HG03060 (cell line): ENCODE measurements at regions not wholly inside any gene's neighbourhood (a gene's known extent, or its start where the extent isn't known, plus 50 kb on each side); places are given as distances from the start of the nearest gene placed in this dataset.

Experiments
- ATAC-seq: cut with Tn5 transposase; IDR thresholded peaks from one replicate; pipeline ENCODE4 v1.9.1; 2021; ENCODE audit warnings: low read depth, moderate number of reproducible peaks; ENCODE audit not compliant: unreplicated experiment

GRCh38 chr5:34476941-34477565, 179.1 kb upstream of the RAI14 start:
- no peak for ATAC-seq

DNA sequence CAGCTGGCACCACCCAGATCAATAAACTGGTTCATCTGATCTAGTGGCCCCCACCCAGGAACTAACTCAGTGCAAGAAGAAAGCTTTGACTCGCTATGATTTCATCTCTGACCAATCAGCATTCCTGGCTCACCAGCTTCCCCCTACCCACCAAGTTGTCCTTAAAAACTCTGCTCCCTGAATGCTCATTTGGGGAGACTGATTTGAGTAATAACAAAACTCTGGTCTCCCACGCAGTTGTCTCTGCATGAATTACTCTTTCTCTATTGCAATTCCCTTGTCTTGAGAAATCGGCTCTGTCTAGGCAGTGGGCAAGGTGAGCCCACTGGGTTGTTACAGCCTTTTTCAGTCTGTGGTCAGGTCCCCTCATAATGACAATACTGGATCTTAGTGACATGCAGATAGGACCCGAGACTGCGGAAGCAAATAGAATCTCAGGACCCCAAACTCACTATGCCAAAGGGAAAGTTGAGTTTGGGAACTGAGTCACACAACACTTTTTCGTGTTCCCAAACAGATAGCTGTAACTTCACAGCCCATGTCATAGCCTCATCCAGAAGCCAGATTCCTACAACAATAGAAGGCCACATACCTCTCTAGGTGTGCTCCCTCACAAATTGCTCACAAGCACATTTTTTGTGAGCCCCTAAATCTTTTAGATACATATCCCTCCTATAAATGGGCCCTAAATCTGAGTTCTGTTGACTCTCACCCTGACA, 175.2 kb upstream of the RAI14 start:
- ATAC-seq = no peak

GRCh38 chr5:34483442-34484033, 172.6 kb upstream of the RAI14 start:
- ATAC-seq = no peak

DNA sequence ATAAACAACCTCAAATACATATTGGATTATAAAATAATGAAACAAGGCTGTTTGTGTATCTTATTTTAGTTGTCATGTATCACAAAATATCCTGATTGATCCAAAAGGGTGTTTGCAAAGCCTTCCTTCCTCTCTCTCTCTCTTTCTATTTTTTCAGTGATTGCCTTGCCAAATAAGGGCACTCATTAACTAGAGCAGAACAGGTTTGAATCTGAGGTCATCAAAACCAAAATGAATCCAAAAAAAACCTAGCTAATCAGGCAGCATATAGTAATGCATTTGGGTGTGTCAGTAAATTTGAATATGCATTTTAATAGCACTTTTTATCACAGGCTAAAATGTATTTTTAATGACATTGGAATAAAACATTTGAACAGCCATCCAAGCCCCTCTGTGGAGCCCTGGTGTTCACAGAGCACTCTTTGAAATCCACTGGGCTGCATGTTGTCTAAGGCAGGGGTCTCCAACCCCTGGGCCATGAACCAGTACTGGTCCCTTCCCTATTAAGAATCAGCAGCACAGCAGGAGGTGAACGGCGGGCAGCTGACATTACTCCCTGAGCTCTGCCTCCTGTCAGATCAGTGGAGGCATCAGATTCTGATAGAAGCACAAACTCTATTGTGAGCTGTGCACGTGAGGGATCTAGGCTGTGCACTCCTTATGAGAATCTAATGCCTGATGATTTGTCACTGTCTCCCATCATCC, 171.8 kb upstream of the RAI14 start:
- ATAC-seq = no peak

DNA sequence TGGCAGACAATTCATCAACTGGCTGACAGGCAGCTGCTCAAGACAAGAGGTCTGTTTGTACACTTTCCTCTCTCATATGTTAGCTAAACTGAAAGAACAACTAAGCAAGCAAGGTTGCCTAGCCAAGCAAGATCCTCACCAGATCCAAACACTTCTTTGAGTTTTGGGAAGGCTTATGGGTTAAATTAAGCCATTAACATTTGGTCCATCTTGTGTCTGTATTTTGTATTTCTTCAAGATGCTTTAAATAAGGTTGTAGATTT, 170.4 kb upstream of the RAI14 start:
- ATAC-seq = no peak

GRCh38 chr5:34486160-34486848, 169.8 kb upstream of the RAI14 start:
- no peak for ATAC-seq

GRCh38 chr5:34486849-34487158, 169.3 kb upstream of the RAI14 start:
- ATAC-seq = no peak

- ATAC-seq = no peak
These were observed 168.8 kb upstream of the RAI14 start for GRCh38 chr5:34487159-34487879.

- no peak for ATAC-seq
These were observed 168.2 kb upstream of the RAI14 start for GRCh38 chr5:34487956-34488355.

GRCh38 chr5:34488984-34489383, 167.1 kb upstream of the RAI14 start:
- ATAC-seq = no peak

DNA sequence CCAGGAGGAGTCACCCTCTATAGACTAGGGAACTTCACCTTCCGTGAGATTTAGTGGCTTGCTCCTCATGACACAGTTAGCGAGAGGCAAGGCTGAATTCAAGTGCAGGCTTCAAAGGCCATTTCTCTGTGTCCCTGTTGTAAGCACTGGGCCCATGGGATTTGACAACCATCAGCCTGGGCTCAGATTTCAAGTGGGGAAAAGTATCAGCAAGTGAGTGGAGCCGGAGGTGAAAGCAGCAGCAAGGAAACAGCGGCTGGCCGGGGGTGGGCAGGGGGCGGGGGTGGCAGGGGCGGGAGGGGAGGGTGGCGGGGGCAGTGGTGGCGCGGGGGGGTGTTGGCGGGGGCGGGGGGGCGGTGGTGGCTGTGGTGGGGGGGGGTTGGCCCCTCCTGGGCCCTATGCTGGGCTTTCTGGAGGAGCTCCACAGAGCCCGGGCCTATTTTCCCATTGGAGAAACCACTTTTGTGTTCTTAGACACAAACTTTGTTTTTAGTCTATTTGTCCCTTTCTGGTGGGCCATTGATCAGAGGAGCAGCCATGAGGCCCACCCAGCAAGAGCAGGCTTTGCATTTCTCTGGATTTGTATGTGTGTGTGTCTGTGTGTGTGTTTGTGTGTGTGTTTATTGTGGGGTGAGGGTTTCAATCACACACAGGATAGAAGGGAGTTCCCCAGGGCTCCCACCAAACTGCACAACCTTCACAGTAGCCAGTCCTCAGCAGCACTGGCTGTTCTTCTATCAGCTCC, 165.4 kb upstream of the RAI14 start:
- no peak for ATAC-seq

GRCh38 chr5:34491251-34491620, 164.9 kb upstream of the RAI14 start:
- ATAC-seq = no peak

DNA sequence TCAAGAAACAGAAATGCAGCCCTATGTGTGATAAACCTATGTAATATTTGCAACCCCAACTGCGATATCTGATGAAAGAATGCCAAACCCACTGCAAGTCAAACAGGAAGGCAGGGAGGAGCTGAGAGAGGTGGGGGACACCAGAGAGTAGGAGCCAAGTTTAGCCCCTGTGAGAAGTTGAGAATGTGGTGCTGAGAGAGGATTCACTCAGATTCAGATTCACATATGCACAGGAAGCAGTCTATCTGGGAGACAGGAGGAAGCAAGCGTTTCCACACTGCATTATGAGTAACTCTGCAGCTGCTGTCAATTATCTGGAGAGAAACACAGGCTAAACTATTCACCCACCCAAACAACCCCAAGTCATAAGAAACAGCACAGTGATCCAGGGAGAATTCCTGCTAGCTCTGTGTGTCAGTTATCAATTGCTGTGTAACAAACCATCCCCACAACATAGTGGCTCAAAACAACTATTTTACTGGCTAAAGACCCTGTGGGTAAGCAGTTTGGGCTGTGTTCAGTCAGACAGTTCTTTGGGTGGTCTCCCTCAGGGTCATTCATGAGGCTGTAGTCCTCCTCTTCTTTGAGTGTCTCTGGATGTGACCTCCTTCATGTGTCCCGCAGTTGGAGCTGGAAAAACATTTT, 161.9 kb upstream of the RAI14 start:
- ATAC-seq = no peak

DNA sequence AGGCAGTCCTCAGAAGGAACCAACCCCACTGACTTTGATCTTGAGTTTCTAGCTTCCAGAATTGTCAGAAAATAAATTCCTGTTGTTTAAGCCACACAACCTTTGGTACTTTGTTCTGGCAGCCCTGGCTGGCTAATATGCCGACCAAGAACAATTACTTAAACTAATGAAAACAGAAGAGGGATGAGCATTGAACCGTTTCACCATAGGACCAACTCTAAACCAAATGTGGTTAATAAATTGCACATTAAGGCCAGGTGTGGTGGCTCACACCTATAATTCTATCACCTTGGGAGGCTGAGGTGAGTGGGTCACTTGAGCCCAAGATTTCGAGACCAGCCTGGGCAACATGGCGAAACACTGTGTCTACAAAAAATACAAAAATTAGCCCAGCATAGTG, 160.9 kb upstream of the RAI14 start:
- ATAC-seq = no peak

DNA sequence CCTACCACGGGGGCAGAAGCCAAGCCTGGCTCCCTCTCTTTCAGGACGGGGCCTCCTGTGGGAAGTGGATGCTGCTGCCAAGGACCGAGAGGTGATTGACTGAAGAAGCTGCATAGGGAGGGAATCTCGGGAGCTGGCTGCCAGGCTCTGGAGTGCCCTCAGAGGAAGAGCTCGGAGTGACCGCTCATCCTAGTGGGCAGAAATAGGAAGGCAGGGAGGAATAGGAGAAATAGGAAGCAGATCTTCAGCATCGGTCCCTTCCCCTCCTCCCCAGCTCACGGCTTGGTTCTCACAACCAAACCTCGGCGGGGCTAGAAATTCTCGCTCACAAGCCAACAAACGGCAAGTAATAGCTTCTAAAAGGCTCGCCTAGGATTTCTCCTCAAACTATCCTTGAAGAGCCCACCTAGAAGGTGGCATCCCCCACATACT, 159.9 kb upstream of the RAI14 start:
- ATAC-seq = no peak

DNA sequence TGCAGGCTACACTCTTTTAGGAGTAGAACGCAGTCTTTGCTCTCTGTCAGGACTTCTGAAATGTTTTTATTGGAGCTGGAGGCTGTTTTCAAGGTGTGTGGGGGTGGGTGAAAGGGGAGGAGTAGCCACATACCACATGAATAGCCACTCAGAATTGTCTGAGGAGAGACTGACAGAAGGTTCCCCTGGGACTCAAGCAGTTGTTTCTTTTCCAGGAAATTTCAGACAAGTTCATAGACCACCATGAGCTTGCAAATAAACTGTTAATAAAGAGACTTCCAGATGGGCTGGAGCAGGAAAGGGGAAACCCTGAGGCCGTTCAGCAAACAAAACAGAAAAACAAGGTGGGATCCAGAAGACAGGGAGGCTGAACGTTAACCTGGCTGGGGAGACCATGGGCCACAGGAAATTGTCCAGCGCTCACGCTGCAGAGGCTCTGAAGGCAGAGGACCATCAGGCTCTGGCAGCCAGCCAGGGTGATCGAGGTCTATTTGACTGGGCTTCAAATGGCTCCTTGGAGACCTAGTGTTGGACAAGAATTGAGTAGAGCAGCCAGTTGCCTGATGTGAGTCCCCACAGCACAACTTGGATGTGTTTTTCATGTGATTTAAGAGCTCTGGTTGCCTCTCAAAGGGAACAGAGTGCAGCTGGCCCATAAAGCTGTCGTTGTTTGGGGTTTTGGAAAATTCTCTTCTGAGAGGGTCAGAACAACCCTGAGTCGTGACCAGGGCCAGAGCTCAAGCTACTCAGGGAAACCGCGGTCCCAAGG, 159.2 kb upstream of the RAI14 start:
- ATAC-seq = no peak

DNA sequence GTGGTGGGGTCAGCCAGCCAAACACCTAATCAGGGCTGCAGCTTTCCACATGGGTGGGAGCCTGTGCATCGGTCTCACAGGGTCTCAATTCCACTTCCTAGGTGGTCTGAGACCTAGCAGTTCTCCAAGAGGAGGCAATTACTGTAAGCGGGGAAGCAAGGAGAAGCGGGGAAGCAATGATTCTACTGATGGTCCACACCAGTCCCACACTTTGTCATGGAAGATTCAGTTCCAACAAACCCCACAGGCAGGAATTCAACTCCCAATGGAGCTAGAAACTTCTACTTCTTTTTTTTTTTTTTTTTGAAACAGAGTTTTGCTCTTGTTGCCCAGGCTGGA, 158.7 kb upstream of the RAI14 start:
- no peak for ATAC-seq

DNA sequence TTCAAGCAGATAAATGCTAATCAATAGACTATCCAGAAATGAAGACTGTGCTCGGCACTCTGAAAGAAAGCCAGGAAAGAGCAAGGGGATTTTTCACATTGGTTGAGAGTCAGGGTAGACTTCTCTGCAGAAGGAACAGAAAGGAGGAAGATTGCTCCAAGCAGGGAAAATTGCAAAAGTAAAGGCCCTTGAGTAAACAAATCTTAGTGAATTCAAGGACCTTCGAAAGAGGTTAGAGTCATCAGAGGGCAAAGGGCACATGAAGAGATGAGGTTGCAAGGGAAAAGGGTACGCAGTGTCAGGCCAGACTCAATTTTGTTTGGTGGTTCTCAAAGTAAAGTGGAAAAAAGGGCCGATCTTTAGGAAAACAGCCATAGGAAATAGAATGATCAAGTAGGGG, 157.6 kb upstream of the RAI14 start:
- no peak for ATAC-seq
